ENCODE measurements at regions not wholly inside any gene's neighbourhood (a gene's known extent, or its start where the extent isn't known, plus 50 kb on each side); places are given as distances from the start of the nearest gene placed in this dataset.

DNA sequence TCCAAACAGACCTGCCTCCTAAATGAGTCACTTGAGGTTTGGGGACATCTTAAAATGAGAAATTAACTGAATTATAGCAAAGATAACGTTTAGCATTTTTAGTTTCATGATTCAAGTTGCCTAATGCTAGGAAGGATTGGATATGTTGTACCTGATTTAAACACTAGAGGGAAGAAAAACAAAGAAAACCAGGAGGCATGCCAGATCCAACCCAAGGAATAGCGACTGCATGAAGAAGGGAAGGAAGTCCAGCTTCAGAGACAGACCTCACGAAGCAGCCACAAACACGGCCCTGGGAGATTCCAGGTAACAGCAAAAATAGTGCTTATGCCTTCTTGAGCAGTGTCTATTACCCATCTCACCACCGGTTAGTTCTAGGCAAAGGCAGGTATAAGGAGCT lies 499.9 kb upstream of the SPHKAP start:
- H3K27me3 ChIP-seq (ENCODE audit: insufficient read depth, poor library complexity, severe bottlenecking) = no peaks in the 10 kb centered on the region
- no peak for DNase-seq (ENCODE audit: low read depth in 1 of 2, low spot score in 1 of 2)
- TF ChIP-seq SPI1 (IDR thresholded peaks at IDR 0.05; ENCODE audit: borderline replicate concordance, low read depth) = no peak
- TF ChIP-seq, protein P1, sequence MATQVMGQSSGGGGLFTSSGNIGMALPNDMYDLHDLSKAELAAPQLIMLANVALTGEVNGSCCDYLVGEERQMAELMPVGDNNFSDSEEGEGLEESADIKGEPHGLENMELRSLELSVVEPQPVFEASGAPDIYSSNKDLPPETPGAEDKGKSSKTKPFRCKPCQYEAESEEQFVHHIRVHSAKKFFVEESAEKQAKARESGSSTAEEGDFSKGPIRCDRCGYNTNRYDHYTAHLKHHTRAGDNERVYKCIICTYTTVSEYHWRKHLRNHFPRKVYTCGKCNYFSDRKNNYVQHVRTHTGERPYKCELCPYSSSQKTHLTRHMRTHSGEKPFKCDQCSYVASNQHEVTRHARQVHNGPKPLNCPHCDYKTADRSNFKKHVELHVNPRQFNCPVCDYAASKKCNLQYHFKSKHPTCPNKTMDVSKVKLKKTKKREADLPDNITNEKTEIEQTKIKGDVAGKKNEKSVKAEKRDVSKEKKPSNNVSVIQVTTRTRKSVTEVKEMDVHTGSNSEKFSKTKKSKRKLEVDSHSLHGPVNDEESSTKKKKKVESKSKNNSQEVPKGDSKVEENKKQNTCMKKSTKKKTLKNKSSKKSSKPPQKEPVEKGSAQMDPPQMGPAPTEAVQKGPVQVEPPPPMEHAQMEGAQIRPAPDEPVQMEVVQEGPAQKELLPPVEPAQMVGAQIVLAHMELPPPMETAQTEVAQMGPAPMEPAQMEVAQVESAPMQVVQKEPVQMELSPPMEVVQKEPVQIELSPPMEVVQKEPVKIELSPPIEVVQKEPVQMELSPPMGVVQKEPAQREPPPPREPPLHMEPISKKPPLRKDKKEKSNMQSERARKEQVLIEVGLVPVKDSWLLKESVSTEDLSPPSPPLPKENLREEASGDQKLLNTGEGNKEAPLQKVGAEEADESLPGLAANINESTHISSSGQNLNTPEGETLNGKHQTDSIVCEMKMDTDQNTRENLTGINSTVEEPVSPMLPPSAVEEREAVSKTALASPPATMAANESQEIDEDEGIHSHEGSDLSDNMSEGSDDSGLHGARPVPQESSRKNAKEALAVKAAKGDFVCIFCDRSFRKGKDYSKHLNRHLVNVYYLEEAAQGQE (IDR thresholded peaks at IDR 0.05; ENCODE audit: insufficient replicate concordance, low read depth) = no peak
- TF ChIP-seq POLR2AphosphoS5 (IDR thresholded peaks at IDR 0.05; ENCODE audit: low read depth) = no peak
- TF ChIP-seq, protein P2, sequence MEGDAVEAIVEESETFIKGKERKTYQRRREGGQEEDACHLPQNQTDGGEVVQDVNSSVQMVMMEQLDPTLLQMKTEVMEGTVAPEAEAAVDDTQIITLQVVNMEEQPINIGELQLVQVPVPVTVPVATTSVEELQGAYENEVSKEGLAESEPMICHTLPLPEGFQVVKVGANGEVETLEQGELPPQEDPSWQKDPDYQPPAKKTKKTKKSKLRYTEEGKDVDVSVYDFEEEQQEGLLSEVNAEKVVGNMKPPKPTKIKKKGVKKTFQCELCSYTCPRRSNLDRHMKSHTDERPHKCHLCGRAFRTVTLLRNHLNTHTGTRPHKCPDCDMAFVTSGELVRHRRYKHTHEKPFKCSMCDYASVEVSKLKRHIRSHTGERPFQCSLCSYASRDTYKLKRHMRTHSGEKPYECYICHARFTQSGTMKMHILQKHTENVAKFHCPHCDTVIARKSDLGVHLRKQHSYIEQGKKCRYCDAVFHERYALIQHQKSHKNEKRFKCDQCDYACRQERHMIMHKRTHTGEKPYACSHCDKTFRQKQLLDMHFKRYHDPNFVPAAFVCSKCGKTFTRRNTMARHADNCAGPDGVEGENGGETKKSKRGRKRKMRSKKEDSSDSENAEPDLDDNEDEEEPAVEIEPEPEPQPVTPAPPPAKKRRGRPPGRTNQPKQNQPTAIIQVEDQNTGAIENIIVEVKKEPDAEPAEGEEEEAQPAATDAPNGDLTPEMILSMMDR (IDR thresholded peaks at IDR 0.05; ENCODE audit: insufficient read depth, low read length) = no peak
- no peak for TF ChIP-seq GABPA (IDR thresholded peaks at IDR 0.05; ENCODE audit: low read depth)

DNA sequence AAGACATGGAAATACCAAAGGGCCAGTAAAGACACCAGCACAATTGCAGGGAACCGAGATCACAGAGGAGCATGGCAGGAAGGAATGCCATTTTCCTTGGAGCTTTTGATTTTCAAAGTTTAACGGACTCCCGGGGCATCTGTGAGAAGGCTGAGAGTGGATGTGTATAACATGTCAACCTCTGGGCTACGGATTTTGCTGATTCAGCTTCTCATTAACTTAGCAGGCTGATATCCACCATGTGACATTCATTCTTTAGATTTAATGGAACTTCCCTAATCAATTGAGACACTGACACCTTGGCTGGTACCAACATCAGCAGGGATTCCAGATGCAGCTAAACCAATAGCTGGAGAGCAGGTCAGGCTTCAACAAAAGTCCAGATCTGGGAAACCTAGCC lies 496.6 kb upstream of the SPHKAP start:
- no peak overlapping the region for H3K4me3 ChIP-seq (replicated peaks; ENCODE audit: insufficient read depth, low read length)
- no peaks in the 10 kb centered on the region for H3K27me3 ChIP-seq (ENCODE audit: insufficient read depth, poor library complexity, severe bottlenecking)
- TF ChIP-seq, protein P2 (IDR thresholded peaks at IDR 0.05; ENCODE audit: insufficient read depth, low read length) = no peak
- TF ChIP-seq, protein P1 (IDR thresholded peaks at IDR 0.05; ENCODE audit: insufficient replicate concordance, low read depth) = no peak
- TF ChIP-seq GABPA (IDR thresholded peaks at IDR 0.05; ENCODE audit: low read depth) (no peak), POLR2AphosphoS5 (IDR thresholded peaks at IDR 0.05; ENCODE audit: low read depth) (no peak), SPI1 (IDR thresholded peaks at IDR 0.05; ENCODE audit: borderline replicate concordance, low read depth) (no peak)
- DNase-seq (ENCODE audit: low read depth in 1 of 2, low spot score in 1 of 2) = no peak
- no peak overlapping the region for H3K27ac ChIP-seq (replicated peaks)

More for the DNA sequence above, 499.9 kb upstream of the SPHKAP start:
- no peak overlapping the region for H3K4me3 ChIP-seq (replicated peaks; ENCODE audit: insufficient read depth, low read length)
- H3K27ac ChIP-seq (replicated peaks) = no peak overlapping the region

DNA sequence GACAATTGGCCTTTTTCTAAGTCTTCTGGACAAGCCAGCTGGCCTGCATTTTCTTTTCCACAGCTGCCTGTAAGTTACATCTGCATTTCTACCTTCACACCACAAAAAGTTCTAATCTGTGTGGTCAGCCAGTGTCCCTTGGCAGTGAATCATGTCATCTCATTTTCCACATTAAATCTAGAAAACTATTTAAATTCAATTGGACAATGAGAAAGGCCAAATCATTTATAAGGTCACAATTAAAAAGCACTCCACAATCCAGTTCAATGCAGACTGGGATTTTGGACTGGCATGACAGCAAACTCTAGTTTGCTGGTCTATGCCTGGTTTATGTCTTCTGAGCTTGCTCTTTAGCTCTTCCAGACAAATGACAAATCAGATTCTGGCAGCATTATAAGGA lies 494.2 kb upstream of the SPHKAP start:
- no peak for DNase-seq (ENCODE audit: low read depth in 1 of 2, low spot score in 1 of 2)
- Histone ChIP-seq H3K4me3 (replicated peaks; ENCODE audit: insufficient read depth, low read length) (no peak overlapping the region), H3K27ac (replicated peaks) (no peak overlapping the region), H3K27me3 (ENCODE audit: insufficient read depth, poor library complexity, severe bottlenecking) (no peaks in the 10 kb centered on the region)
- TF ChIP-seq, protein P1 (IDR thresholded peaks at IDR 0.05; ENCODE audit: insufficient replicate concordance, low read depth) = no peak
- no peak for TF ChIP-seq GABPA (IDR thresholded peaks at IDR 0.05; ENCODE audit: low read depth)
- TF ChIP-seq POLR2AphosphoS5 (IDR thresholded peaks at IDR 0.05; ENCODE audit: low read depth) = no peak
- TF ChIP-seq, protein P2 (IDR thresholded peaks at IDR 0.05; ENCODE audit: insufficient read depth, low read length) = no peak
- TF ChIP-seq SPI1 (IDR thresholded peaks at IDR 0.05; ENCODE audit: borderline replicate concordance, low read depth) = no peak

All from HL-60 (cell line).